Lower lobe of right lung (tissue), 2 donors: ENCODE measurements at regions not wholly inside any gene's neighbourhood (a gene's known extent, or its start where the extent isn't known, plus 50 kb on each side); places are given as distances from the start of the nearest gene placed in this dataset.
"Not testable (repeated sequence)": the region's sequence is repeated elsewhere in the genome, so short reads cannot be mapped to it uniquely, and the experiment has no call there.

ENCODE experiments used
- ATAC-seq, 2 donors: fragments of 200-7000 bp; cut with Tn5 transposase; one replicate each; pipeline ENCODE4 v1.9.1; 2020 to 2022; ENCODE audit warnings: mild to moderate bottlenecking in 2 of 2, moderate library complexity in 2 of 2
- DNase-seq: peaks from one replicate; pipeline ENCODE4 v3.0.0-alpha.2; 2020
- H3K27ac ChIP-seq: fragments of 200-600 bp; one replicate; pipeline ENCODE4 v1.8.0; 2022
- H3K27me3 ChIP-seq: fragments of 200-600 bp; one replicate; pipeline ENCODE4 v1.8.0; 2022; ENCODE audit warnings: low read depth
- H3K36me3 ChIP-seq: fragments of 200-600 bp; one replicate; pipeline ENCODE4 v1.8.0; 2022; ENCODE audit warnings: mild to moderate bottlenecking
- H3K4me1 ChIP-seq: fragments of 200-600 bp; one replicate; pipeline ENCODE4 v1.8.0; 2022
- H3K4me3 ChIP-seq: fragments of 200-600 bp; one replicate; pipeline ENCODE4 v1.8.0; 2022; ENCODE audit warnings: mild to moderate bottlenecking
- H3K9me3 ChIP-seq: fragments of 200-600 bp; one replicate; pipeline ENCODE4 v1.8.0; 2022
- intact Hi-C: fragments of 100-400 bp; cut with DNase I; formaldehyde crosslinking; loops from one replicate; pipeline ENCODE4 v1.11.0; 2022
- donor health status: DM: no; HTN: yes; CAD: no; lungs with severe emphysema.

- DNase-seq, H3K4me1 ChIP-seq, intact Hi-C loops, H3K4me3 ChIP-seq, H3K27ac ChIP-seq, H3K9me3 ChIP-seq, ATAC-seq, H3K27me3 ChIP-seq, H3K36me3 ChIP-seq: not testable (repeated sequence)
Measured at GRCh38 chrX:3905522-3906258, 192.2 kb upstream of the PRKX start.

GRCh38 chrX:3902222-3902621 lies 188.8 kb upstream of the PRKX start:
- H3K9me3 ChIP-seq, ATAC-seq, H3K4me1 ChIP-seq, H3K4me3 ChIP-seq, DNase-seq, H3K27ac ChIP-seq, intact Hi-C loops, H3K27me3 ChIP-seq, H3K36me3 ChIP-seq: not testable (repeated sequence)

- H3K36me3 ChIP-seq, ATAC-seq, DNase-seq, intact Hi-C loops, H3K27ac ChIP-seq, H3K9me3 ChIP-seq, H3K27me3 ChIP-seq, H3K4me1 ChIP-seq, H3K4me3 ChIP-seq: not testable (repeated sequence)
Measured at GRCh38 chrX:3896755-3897154, 183.3 kb upstream of the PRKX start.

- not testable (repeated sequence) for DNase-seq
Measured at GRCh38 chrX:3882553-3882920, 169.1 kb upstream of the PRKX start.

GRCh38 chrX:3881898-3882552 lies 168.6 kb upstream of the PRKX start:
- H3K4me3 ChIP-seq, intact Hi-C loops, DNase-seq, H3K27ac ChIP-seq, H3K27me3 ChIP-seq, H3K9me3 ChIP-seq, H3K36me3 ChIP-seq, H3K4me1 ChIP-seq: not testable (repeated sequence)
- peak; percentile 90 to 97 for ATAC-seq

More at GRCh38 chrX:3882553-3882920, 169.1 kb upstream of the PRKX start:
- H3K9me3 ChIP-seq, intact Hi-C loops, H3K27ac ChIP-seq, H3K27me3 ChIP-seq, ATAC-seq, H3K36me3 ChIP-seq, H3K4me3 ChIP-seq, H3K4me1 ChIP-seq: not testable (repeated sequence)

GRCh38 chrX:3881255-3881895 lies 167.9 kb upstream of the PRKX start:
- H3K4me3 ChIP-seq, H3K9me3 ChIP-seq, H3K36me3 ChIP-seq, DNase-seq, intact Hi-C loops, H3K27ac ChIP-seq, H3K4me1 ChIP-seq, H3K27me3 ChIP-seq: not testable (repeated sequence)
- peak; percentile 23 to 71 for ATAC-seq

- H3K36me3 ChIP-seq, intact Hi-C loops, H3K27me3 ChIP-seq, H3K27ac ChIP-seq, H3K4me3 ChIP-seq, H3K9me3 ChIP-seq, H3K4me1 ChIP-seq, ATAC-seq, DNase-seq: not testable (repeated sequence)
Measured at GRCh38 chrX:3876393-3876792, 162.9 kb upstream of the PRKX start.

GRCh38 chrX:3875638-3876037 lies 162.2 kb upstream of the PRKX start:
- H3K4me1 ChIP-seq, H3K36me3 ChIP-seq, intact Hi-C loops, ATAC-seq, H3K4me3 ChIP-seq, H3K9me3 ChIP-seq, DNase-seq, H3K27ac ChIP-seq, H3K27me3 ChIP-seq: not testable (repeated sequence)

GRCh38 chrX:3872226-3872879 lies 158.9 kb upstream of the PRKX start:
- H3K36me3 ChIP-seq, DNase-seq, intact Hi-C loops: not testable (repeated sequence)

GRCh38 chrX:3867067-3867831 lies 153.8 kb upstream of the PRKX start:
- DNase-seq, H3K36me3 ChIP-seq, H3K27me3 ChIP-seq, H3K9me3 ChIP-seq, H3K4me3 ChIP-seq, H3K27ac ChIP-seq, intact Hi-C loops, ATAC-seq, H3K4me1 ChIP-seq: not testable (repeated sequence)

More at GRCh38 chrX:3872226-3872879, 158.9 kb upstream of the PRKX start:
- not testable (repeated sequence) for H3K9me3 ChIP-seq, H3K27me3 ChIP-seq, ATAC-seq, H3K4me1 ChIP-seq, H3K27ac ChIP-seq, H3K4me3 ChIP-seq

- H3K4me1 ChIP-seq, intact Hi-C loops, H3K27me3 ChIP-seq, H3K27ac ChIP-seq, H3K9me3 ChIP-seq, H3K4me3 ChIP-seq, H3K36me3 ChIP-seq, ATAC-seq, DNase-seq: not testable (repeated sequence)
Measured at GRCh38 chrX:3858332-3858731, 144.9 kb upstream of the PRKX start.

GRCh38 chrX:3843522-3844145 lies 130.2 kb upstream of the PRKX start:
- H3K27ac ChIP-seq, H3K27me3 ChIP-seq, H3K4me3 ChIP-seq, DNase-seq, intact Hi-C loops, H3K9me3 ChIP-seq, H3K4me1 ChIP-seq, H3K36me3 ChIP-seq: not testable (repeated sequence)
- peak; percentile 85 to 97 for ATAC-seq
